PFSK-1 (cell line): ENCODE measurements at regions not wholly inside any gene's neighbourhood (a gene's known extent, or its start where the extent isn't known, plus 50 kb on each side); places are given as distances from the start of the nearest gene placed in this dataset.

ENCODE experiments used
- FOXP2 ChIP-seq: optimal IDR thresholded peaks from 2 replicates; pipeline ENCODE3; 2011; ENCODE audit warnings: borderline replicate concordance, control low read depth, inconsistent platforms; ENCODE audit not compliant: insufficient read depth; ENCODE audit errors: extremely low read length, extremely low read depth
- POLR2AphosphoS5 ChIP-seq: IDR thresholded peaks from 2 replicates; pipeline ENCODE4 v1.6.1; 2012; ENCODE audit warnings: low read depth, mild to moderate bottlenecking, control low read depth, low read length, moderate library complexity
- REST ChIP-seq, 2 experiments: IDR thresholded peaks; 2 replicates each; pipeline versions ENCODE4 v1.6.1 to v1.8.0; 2011 to 2012; ENCODE audit warnings: low read depth in 2 of 2, low read length in 2 of 2, control low read depth in 1 of 2, inconsistent platforms in 1 of 2, mild to moderate bottlenecking in 1 of 2, moderate library complexity in 1 of 2; ENCODE audit not compliant: insufficient read depth in 1 of 2
- SIN3A ChIP-seq: IDR thresholded peaks from 2 replicates; pipeline ENCODE4 v1.6.1; 2012; ENCODE audit warnings: mild to moderate bottlenecking, low read length, moderate library complexity, borderline replicate concordance; ENCODE audit not compliant: insufficient read depth
- TAF1 ChIP-seq: IDR thresholded peaks from 2 replicates; pipeline ENCODE4 v1.6.1; 2012; ENCODE audit warnings: low read length, control low read depth, borderline replicate concordance; ENCODE audit not compliant: insufficient read depth

- TF ChIP-seq REST (IDR thresholded peaks at IDR 0.05; ENCODE audit: insufficient read depth in 1 of 2, low read depth in 2 of 2, low read length in 2 of 2) (no peak), SIN3A (no peak), POLR2AphosphoS5 (no peak), TAF1 (no peak), FOXP2 (no peak)
These were observed 636.5 kb upstream of the NOVA1 start for GRCh38 chr14:27234331-27234730.

GRCh38 chr14:27236601-27237000, 638.8 kb upstream of the NOVA1 start:
- no peak for TF ChIP-seq REST (IDR thresholded peaks at IDR 0.05; ENCODE audit: insufficient read depth in 1 of 2, low read depth in 2 of 2, low read length in 2 of 2)
- no peak for TF ChIP-seq TAF1
- no peak for TF ChIP-seq POLR2AphosphoS5
- no peak for TF ChIP-seq SIN3A
- TF ChIP-seq FOXP2: no peak

- no peak for TF ChIP-seq TAF1
- TF ChIP-seq REST (IDR thresholded peaks at IDR 0.05; ENCODE audit: insufficient read depth in 1 of 2, low read depth in 2 of 2, low read length in 2 of 2): no peak
These were observed 645.0 kb upstream of the NOVA1 start for GRCh38 chr14:27242874-27243273.

- no peak for TF ChIP-seq POLR2AphosphoS5
- TF ChIP-seq REST (IDR thresholded peaks at IDR 0.05; ENCODE audit: insufficient read depth in 1 of 2, low read depth in 2 of 2, low read length in 2 of 2): no peak
- no peak for TF ChIP-seq FOXP2
These were observed 645.5 kb upstream of the NOVA1 start for GRCh38 chr14:27243365-27243764.

GRCh38 chr14:27245947-27246346, 648.1 kb upstream of the NOVA1 start:
- TF ChIP-seq TAF1 (no peak), REST (IDR thresholded peaks at IDR 0.05; ENCODE audit: insufficient read depth in 1 of 2, low read depth in 2 of 2, low read length in 2 of 2) (no peak), SIN3A (no peak), FOXP2 (no peak), POLR2AphosphoS5 (no peak)
